Activated naive CD4-positive, alpha-beta T cell treated with anti-CD3 and anti-CD28 coated beads, Interleukin-2, amount 50 U/mL, for 24 hours (primary cell): ENCODE measurements at regions not wholly inside any gene's neighbourhood (a gene's known extent, or its start where the extent isn't known, plus 50 kb on each side); places are given as distances from the start of the nearest gene placed in this dataset.
"Not testable (repeated sequence)": the region's sequence is repeated elsewhere in the genome, so short reads cannot be mapped to it uniquely, and the experiment has no call there.

Source experiments
- H3K27ac Mint-ChIP-seq: one replicate; pipeline ENCODE4 v1.8.0; 2021; ENCODE audit warnings: mild to moderate bottlenecking, mixed read lengths
- H3K27me3 Mint-ChIP-seq: one replicate; pipeline ENCODE4 v1.8.0; 2021; ENCODE audit warnings: mixed read lengths
- H3K36me3 Mint-ChIP-seq: one replicate; pipeline ENCODE4 v1.8.0; 2021; ENCODE audit warnings: mixed read lengths
- H3K4me1 Mint-ChIP-seq: one replicate; pipeline ENCODE4 v1.8.0; 2021; ENCODE audit warnings: mixed read lengths
- H3K4me3 Mint-ChIP-seq: one replicate; pipeline ENCODE4 v1.8.0; 2021; ENCODE audit warnings: mild to moderate bottlenecking, mixed read lengths
- H3K9me3 Mint-ChIP-seq: one replicate; pipeline ENCODE4 v1.8.0; 2021; ENCODE audit warnings: mixed read lengths

GRCh38 chr22:26923531-26923930 is 266.1 kb downstream of the MIAT start:
- Mint-ChIP-seq H3K36me3 (no peaks in the 10 kb centered on the region), H3K4me3 (no peak overlapping the region), H3K27ac (no peak overlapping the region), H3K4me1 (no peaks in the 10 kb centered on the region), H3K27me3 (no peaks in the 10 kb centered on the region), H3K9me3 (no peaks in the 10 kb centered on the region)

- H3K4me3 Mint-ChIP-seq, result no peak overlapping the region
- H3K27me3 Mint-ChIP-seq, result no peaks in the 10 kb centered on the region
- H3K27ac Mint-ChIP-seq, result no peak overlapping the region
- no peaks in the 10 kb centered on the region for H3K4me1 Mint-ChIP-seq
- H3K36me3 Mint-ChIP-seq, result no peaks in the 10 kb centered on the region
- H3K9me3 Mint-ChIP-seq, result no peaks in the 10 kb centered on the region
These were observed 270.4 kb downstream of the MIAT start for GRCh38 chr22:26927821-26928220.

- H3K9me3 Mint-ChIP-seq, result no peaks in the 10 kb centered on the region
- H3K27me3 Mint-ChIP-seq, result no peaks in the 10 kb centered on the region
- no peaks in the 10 kb centered on the region for H3K4me1 Mint-ChIP-seq
- H3K27ac Mint-ChIP-seq, result no peak overlapping the region
- H3K4me3 Mint-ChIP-seq, result no peak overlapping the region
- H3K36me3 Mint-ChIP-seq, result no peaks in the 10 kb centered on the region
These were observed 274.1 kb downstream of the MIAT start for GRCh38 chr22:26931471-26931870.

GRCh38 chr22:26933105-26933590 is 275.8 kb downstream of the MIAT start:
- Mint-ChIP-seq H3K27me3 (no peaks in the 10 kb centered on the region), H3K27ac (no peak overlapping the region), H3K36me3 (peaks cover 2% of the 10 kb centered on the region), H3K4me3 (no peak overlapping the region), H3K4me1 (no peaks in the 10 kb centered on the region), H3K9me3 (peaks cover 5% of the 10 kb centered on the region)

- H3K4me3 Mint-ChIP-seq, result no peak overlapping the region
- peaks cover 5% of the 10 kb centered on the region for H3K9me3 Mint-ChIP-seq
- no peaks in the 10 kb centered on the region for H3K27me3 Mint-ChIP-seq
- H3K36me3 Mint-ChIP-seq, result peaks cover 2% of the 10 kb centered on the region
- no peaks in the 10 kb centered on the region for H3K4me1 Mint-ChIP-seq
- H3K27ac Mint-ChIP-seq, result no peak overlapping the region
These were observed 279.8 kb downstream of the MIAT start for GRCh38 chr22:26937213-26937612.

- peaks cover 2% of the 10 kb centered on the region for H3K36me3 Mint-ChIP-seq
- no peak overlapping the region for H3K27ac Mint-ChIP-seq
- peaks cover 5% of the 10 kb centered on the region for H3K9me3 Mint-ChIP-seq
- H3K4me1 Mint-ChIP-seq, result no peaks in the 10 kb centered on the region
- H3K4me3 Mint-ChIP-seq, result no peak overlapping the region
- H3K27me3 Mint-ChIP-seq, result no peaks in the 10 kb centered on the region
These were observed 282.1 kb downstream of the MIAT start for GRCh38 chr22:26939466-26939865.

- peaks cover 2% of the 10 kb centered on the region for H3K36me3 Mint-ChIP-seq
- no peaks in the 10 kb centered on the region for H3K4me1 Mint-ChIP-seq
- H3K27me3 Mint-ChIP-seq, result no peaks in the 10 kb centered on the region
- H3K4me3 Mint-ChIP-seq, result no peak overlapping the region
- peaks cover 5% of the 10 kb centered on the region for H3K9me3 Mint-ChIP-seq
- H3K27ac Mint-ChIP-seq, result no peak overlapping the region
These were observed 284.7 kb downstream of the MIAT start for GRCh38 chr22:26941896-26942636.

- Mint-ChIP-seq H3K27ac (no peak overlapping the region), H3K4me3 (no peak overlapping the region), H3K9me3 (peaks cover 3% of the 10 kb centered on the region), H3K4me1 (no peaks in the 10 kb centered on the region), H3K27me3 (no peaks in the 10 kb centered on the region), H3K36me3 (peaks cover 2% of the 10 kb centered on the region)
These were observed 285.2 kb downstream of the MIAT start for GRCh38 chr22:26942637-26942957.

GRCh38 chr22:26945565-26945964 is 288.2 kb downstream of the MIAT start:
- Mint-ChIP-seq H3K27me3 (peaks cover 2% of the 10 kb centered on the region), H3K4me3 (no peak overlapping the region)

GRCh38 chr22:26949193-26949592 is 291.8 kb downstream of the MIAT start:
- Mint-ChIP-seq H3K4me1 (no peaks in the 10 kb centered on the region), H3K36me3 (no peaks in the 10 kb centered on the region), H3K9me3 (no peaks in the 10 kb centered on the region), H3K27me3 (peaks cover 13% of the 10 kb centered on the region), H3K27ac (no peak overlapping the region), H3K4me3 (no peak overlapping the region)

More at GRCh38 chr22:26945565-26945964, 288.2 kb downstream of the MIAT start:
- Mint-ChIP-seq H3K36me3 (no peaks in the 10 kb centered on the region), H3K27ac (no peak overlapping the region), H3K9me3 (no peaks in the 10 kb centered on the region), H3K4me1 (no peaks in the 10 kb centered on the region)

- H3K9me3 Mint-ChIP-seq, H3K36me3 Mint-ChIP-seq, H3K27ac Mint-ChIP-seq, H3K4me3 Mint-ChIP-seq, H3K4me1 Mint-ChIP-seq: not testable (repeated sequence)
- peaks cover 13% of the 10 kb centered on the region for H3K27me3 Mint-ChIP-seq
These were observed 293.8 kb downstream of the MIAT start for GRCh38 chr22:26951139-26951538.

- Mint-ChIP-seq H3K4me1 (no peaks in the 10 kb centered on the region), H3K27me3 (peaks cover 13% of the 10 kb centered on the region), H3K4me3 (no peak overlapping the region), H3K36me3 (no peaks in the 10 kb centered on the region), H3K9me3 (no peaks in the 10 kb centered on the region), H3K27ac (no peak overlapping the region)
These were observed 294.6 kb downstream of the MIAT start for GRCh38 chr22:26952004-26952403.

GRCh38 chr22:26952451-26953011 is 295.1 kb downstream of the MIAT start:
- Mint-ChIP-seq H3K36me3 (no peaks in the 10 kb centered on the region), H3K27me3 (peaks cover 13% of the 10 kb centered on the region), H3K4me3 (no peak overlapping the region), H3K27ac (no peak overlapping the region), H3K4me1 (no peaks in the 10 kb centered on the region), H3K9me3 (no peaks in the 10 kb centered on the region)

- no peak overlapping the region for H3K4me3 Mint-ChIP-seq
- H3K27me3 Mint-ChIP-seq, result peaks cover 13% of the 10 kb centered on the region
- no peaks in the 10 kb centered on the region for H3K9me3 Mint-ChIP-seq
These were observed 295.9 kb downstream of the MIAT start for GRCh38 chr22:26953012-26953883.

GRCh38 chr22:26956371-26956770 is 299.0 kb downstream of the MIAT start:
- Mint-ChIP-seq H3K27ac (no peak overlapping the region), H3K9me3 (no peaks in the 10 kb centered on the region), H3K4me3 (no peak overlapping the region), H3K36me3 (no peaks in the 10 kb centered on the region), H3K4me1 (no peaks in the 10 kb centered on the region), H3K27me3 (peaks cover 11% of the 10 kb centered on the region)

More at GRCh38 chr22:26953012-26953883, 295.9 kb downstream of the MIAT start:
- H3K27ac Mint-ChIP-seq, result no peak overlapping the region
- H3K36me3 Mint-ChIP-seq, result no peaks in the 10 kb centered on the region
- H3K4me1 Mint-ChIP-seq, result no peaks in the 10 kb centered on the region

GRCh38 chr22:26957176-26957575 is 299.8 kb downstream of the MIAT start:
- Mint-ChIP-seq H3K27ac (no peak overlapping the region), H3K27me3 (peaks cover 5% of the 10 kb centered on the region), H3K9me3 (no peaks in the 10 kb centered on the region), H3K36me3 (no peaks in the 10 kb centered on the region), H3K4me1 (no peaks in the 10 kb centered on the region), H3K4me3 (no peak overlapping the region)
